ENCODE measurements at regions not wholly inside any gene's neighbourhood (a gene's known extent, or its start where the extent isn't known, plus 50 kb on each side); places are given as distances from the start of the nearest gene placed in this dataset.

DNA sequence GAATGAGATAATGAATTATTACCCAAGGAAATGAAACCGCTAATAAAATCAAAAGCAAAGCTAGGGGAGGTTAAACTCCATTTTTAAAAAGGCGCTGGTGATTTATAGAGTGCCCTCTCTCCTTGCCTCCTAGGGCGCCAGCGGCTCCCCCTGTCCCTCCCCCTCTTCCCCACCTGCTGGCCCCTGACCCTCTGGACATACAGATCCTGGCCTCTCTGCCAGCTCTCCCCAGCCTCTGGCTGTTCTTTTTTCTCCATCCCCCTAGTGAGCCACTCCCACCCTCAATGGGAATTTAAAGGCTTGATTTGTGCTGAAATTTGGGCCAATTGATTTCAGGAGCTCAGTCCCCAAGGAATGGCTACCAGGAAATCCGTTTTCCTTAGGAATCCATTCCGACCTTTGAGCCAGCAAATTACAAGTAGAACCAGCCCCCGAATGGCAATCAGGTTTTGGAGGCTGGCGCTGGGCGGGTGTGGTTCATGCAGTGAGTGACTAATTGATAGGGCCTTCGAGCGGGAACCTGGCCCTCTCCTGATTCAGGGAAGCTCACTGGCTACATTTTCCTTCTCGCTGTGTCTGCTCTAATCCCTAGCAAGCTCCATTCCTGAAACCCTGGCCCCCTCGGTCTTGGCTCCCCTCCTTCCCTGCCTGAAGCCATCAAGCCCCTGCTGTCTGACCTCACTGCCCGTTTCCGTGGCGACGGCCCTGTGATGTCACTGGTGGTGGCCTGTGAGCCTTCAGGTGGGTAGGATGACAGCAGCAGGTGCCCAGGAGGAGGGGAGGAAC is 141.9 kb upstream of the SDK2 start:
- FAIRE-seq, result no peak

DNA sequence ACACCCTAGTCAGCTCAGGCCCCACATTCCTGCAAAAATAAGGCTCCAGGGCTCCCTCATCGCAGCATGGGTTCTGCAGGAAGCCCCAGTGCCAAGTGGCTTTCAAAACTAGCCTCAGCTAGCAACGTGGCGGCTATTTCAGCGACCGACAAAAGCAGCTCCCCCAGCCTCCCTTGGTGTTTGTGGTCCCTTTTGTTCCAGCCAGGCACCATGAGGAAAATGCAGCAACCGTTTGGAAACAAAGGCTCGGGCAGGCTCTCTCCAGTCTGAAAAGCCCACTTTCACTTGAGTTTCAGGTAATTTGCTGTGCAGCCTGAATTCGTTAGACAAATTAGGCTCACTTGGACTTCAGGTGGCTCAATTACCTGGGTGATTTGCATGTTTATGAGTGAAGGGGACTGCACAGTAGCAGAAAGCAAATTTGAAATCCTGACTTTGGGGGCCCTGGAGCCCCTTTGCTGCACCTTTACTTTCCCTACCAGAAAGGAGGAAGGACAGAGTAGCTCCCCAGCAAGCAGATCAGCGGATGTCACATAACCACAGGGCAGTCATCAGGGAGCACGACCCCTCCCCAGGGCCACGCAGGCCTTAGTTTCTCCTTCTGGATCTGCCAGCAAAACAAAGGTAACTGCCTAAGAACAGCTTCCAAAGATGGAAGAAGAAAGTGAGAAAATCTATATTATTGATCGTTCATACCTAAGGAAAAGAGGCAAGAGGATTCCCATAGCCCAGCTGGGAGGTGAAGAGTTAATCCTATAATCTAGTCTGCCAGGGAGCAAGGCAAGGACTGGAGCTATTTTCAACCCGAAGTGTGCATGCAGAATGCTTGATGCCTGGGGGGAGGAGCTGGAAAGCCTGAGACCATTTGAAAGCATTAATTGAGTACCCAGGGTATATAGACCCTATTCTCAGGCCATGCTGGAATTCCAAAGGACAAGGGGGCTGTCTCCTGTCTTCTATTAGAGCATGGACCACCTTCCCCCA is 143.1 kb upstream of the SDK2 start:
- no peak for FAIRE-seq

DNA sequence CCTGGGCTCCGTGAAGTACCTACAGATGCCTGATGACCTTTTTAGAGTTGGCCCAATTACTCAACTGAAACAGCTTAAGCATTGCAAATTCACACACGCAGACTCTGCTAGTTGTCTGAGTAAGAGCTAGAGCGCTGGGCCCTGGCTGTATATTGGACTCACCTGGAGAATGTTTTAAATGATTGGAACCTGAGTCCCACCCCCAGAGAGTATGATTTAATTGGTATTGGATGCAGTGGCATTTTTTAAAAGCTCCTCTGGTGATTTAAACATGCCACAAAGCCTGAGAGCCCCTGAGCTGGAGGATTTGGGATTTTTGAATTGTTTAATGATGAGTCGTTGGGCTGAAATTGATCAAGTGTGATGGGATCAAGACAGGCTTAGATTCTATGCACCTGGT is 143.9 kb upstream of the SDK2 start:
- FAIRE-seq, result no peak

DNA sequence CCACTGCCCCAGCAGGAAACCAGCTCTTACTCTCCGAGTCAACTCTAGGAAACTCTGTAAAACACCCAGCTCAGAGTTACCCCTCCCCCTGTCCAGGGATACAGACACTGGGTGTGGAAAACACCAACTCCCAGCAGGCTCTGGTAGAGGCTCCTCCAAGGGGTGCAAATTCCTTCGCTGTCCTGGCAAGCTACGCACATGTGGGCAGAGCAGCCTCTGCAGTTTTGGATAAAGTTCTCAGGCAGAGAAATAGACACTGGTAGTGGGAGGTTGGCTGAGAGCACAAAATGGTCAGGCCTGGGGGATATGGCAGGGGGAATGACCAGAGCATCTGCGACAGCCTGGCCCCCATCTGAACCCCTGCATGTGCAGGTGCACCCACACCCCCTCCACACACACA is 146.9 kb upstream of the SDK2 start:
- no peak for FAIRE-seq

DNA sequence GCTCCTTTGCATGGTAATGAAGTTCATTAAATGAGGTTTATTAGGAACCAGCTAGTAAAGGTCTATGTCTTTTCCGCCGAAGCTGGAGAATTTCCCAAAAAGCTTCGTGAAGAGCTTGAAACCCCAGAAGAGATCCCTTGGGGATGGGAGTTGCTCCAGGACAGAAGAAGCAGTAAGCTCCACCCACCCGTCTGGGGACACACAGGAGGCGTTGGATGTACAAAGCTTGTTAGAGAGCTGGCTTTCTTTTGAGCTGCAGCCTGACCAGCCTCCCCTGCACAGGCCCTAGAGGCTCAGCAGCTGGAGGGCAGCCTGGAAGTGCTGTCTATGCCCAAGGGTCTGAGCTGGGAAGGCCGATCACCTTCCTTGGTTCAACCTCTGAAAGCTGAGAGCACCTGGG is 147.4 kb upstream of the SDK2 start:
- FAIRE-seq, result no peak

DNA sequence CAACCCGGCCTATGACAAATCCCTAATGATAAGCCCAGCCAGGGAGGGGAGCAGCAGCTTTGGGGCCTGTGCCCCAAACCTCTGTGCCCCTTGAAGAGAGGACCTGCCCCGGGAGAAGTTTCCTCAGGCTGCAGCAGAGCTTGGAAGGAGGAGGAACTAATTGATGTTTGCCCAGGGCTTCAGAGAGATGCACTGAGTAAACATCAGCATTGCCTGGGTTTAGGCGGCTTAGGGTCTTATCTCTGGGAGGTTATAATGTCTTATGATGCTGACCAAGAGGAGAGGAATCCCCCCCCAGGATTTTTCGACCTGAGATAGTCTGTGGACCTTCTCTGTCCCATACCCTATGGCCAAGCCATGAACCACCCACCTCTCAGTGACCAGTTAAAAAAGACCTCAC is 148.7 kb upstream of the SDK2 start:
- no peak for FAIRE-seq

DNA sequence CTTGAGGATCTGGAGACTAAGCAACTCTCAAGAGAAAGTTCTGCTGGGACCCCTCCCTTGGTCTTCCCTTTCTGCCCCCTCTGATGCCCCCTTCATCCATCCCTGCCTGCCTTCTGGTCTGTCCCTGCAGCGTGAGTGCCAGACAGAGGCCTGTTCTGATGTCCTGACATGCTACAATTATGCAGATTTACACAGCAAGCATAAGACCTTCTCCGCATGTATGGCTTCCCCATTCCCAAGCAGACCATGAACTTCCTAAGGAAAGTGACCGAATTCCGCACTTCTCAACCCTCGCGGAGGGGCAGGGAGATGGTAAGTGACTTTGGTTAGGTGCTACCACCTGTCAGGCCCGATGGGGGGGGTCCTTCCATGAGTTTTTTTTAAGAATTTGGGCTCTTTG is 150.1 kb upstream of the SDK2 start:
- no peak for FAIRE-seq

DNA sequence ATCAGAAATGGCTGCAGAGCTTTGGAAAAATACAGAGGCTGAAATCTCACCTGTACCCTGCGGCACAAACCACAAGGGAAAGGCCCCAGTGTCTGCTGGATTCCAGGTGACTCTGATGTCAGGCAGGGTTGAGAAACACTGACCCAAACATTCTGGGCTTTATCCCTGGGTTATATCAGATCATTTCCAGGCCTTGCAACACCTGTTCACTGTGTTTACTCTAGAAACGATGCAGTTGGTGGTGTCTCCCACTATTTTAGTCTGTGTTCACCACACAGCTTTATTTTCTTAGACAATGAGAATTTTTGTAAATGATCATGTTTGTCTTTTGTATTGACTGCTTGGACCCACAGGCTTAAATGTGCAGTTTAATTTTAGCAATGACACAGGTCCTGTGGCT is 151.5 kb upstream of the SDK2 start:
- FAIRE-seq, result peak; percentile 79

DNA sequence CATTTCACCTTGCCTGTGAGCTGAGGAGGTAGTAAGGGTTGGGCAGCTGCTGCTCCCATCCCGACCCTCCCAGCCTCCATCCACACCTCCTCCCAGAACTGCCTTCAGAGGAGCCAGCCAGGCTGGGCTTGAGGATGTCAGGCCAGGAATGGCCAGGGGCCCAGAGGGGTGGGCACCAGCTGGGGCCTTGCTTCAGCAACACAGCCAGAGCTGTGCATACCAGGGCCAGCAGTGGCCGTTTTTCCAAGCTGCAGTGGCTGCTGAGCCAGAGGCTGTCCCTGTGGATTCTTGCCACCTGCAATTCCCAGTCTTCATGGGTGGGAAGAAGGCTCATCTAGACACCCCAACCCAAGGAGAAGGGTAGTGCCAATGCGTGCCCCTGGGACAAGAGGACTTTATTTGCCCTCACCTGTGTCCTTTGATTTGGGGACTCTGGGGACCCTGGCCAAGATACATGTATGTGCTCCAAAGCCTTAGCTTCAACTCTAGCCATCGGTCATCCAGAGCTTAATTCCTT is 153.4 kb upstream of the SDK2 start:
- FAIRE-seq, result no peak

DNA sequence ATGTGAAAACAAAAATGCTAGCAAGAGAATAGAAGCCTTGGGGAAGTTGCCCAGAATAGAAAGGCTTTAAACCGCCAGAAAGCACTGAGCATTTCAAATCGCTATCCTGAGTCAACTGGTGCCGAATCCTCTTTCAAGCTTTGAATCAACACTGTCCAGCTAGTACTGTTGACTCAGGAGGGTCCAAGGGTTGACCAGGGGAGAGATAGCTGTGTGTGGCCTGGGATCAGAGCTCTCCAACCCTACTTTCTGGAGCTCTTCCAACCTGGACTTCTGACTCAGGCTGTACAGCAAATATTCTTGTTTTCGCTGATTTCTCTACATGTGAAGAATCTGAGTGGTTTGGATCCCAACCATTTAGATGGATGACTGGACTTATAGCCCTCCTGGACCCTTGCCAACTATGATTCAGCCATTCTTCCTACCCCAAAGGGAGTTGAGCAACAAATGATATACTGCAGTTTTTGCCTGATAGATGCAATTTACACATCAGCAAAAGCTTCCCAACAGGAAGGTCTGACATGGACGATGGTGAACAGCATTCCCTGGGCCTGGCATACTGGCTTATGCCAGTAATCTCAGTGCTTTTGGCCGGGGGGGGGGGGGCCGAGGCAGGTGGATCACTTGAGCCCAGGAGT is 154.0 kb upstream of the SDK2 start:
- peak; percentile 97 for FAIRE-seq

DNA sequence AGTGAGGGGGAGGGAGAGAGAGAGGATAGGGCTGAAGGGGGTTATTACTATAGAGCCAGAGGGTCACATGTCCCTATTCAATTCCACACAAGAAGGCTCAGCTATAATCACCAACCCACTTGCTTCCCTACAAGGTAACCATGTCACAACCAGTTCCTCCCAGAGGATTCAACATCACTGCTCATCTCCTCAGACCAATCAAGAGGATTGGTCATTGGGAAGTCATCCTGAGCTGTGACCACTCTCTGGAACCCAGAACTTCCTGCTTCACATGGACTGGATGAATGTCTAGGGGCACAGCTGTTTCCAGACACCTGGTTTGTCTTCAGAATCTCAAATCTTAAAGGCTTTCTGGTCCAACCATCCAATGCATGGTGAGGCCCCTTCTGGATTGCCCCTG is 154.9 kb upstream of the SDK2 start:
- FAIRE-seq, result no peak

DNA sequence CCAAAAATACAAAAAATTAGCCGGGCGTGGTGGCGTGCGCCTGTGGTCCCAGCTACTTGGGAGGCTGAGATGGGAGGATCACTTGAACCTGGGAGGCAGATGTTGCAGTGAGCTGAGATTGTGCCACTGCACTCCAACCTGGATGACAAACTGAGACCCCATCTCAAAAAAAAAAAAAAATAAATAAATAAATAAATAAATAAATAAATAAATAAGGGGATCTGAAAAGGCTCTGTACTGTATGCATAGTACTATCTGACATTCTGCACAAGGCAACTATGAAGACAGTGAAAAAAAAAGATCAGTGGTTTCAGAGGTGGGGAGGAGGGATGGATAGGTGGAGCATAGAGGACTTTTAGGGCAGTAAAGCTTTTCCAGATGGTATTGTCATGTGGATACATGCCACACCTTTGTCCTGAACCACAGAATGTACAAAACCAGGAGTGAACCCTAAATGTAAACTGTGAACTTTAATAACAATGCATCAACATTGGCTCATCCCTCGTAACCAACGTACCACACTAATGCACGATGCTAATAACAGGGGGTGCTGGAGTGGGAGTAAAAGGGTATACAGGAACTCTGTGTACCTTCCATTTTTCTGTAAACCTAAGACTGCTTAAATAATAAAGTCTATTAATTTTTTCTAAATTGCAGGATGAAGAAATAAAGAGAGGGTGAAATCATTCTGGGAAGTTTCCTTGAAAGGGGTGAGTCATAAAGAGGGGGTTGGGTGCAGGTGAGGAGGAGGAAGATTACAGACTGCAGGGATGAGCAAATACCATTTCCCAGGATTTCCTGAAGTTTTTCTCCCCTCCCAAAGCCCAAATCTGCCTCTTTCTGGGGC is 155.8 kb upstream of the SDK2 start:
- no peak for FAIRE-seq

DNA sequence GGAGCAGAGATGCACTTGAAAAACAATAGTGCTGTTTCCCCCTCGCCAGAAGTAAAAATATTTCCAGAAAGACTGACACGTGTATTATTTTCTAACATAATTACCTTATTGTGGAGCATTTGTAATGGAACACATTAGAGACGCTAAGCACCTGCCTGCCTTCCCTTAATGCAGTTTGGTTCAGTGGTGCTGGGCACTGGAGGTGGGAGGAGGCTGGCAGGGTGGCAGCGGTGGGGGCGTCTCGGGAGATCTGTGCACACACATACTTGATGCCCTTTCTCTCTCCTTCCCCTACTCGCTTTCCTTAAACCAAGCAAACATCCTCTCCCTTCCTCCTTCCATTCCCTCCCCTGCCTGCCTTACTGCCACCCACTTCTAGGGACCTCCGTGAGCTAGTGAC is 156.6 kb upstream of the SDK2 start:
- no peak for FAIRE-seq

DNA sequence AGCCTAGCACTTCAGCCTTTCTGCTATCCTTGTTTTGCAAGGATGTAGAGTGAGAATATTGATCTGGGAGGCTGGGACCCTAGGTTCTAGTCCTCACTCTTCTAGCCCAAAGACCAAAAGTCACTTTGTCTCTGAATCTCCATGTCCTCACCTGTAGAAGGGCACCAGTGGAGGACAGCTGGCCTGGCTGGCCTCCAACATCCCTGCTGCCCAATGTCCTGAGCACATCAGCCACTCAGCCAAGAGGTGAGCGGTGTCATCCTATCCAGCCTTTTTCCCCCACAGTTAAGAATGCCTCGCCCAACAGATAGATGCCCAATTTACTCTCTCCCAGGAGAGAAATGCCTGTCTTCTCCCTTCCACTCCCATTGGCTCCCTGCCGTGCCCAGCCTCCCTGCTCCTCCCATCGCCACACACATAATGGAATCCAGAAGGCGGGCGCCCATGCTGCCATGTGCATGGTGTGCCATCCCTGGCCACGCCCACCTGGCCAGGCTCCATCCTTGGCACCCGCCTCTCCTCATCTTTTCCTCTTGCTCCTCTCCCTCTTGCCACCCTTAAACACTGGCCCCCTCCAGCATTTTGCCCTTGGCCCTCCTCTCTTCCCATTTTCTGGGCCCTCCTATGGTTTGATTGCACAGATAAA is 157.3 kb upstream of the SDK2 start:
- no peak for FAIRE-seq

DNA sequence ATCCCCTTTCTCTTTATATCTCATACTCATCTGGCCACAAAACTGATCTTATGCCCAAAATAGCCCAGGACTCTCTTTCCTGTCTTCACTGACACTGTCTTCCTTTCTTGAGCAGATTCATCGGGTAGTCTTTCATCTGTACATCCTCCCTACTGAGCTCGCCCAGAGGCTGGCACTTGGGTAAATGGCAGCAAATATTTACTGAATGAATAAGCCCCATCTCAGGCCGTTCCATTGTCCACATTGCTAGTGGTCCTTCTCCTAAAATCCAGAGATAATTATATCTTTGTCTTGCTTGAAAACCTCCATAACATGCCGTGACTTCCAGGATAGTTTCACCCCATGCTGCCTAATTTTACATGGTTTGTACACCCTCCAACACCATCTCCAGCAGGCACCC is 158.1 kb upstream of the SDK2 start:
- FAIRE-seq, result no peak

DNA sequence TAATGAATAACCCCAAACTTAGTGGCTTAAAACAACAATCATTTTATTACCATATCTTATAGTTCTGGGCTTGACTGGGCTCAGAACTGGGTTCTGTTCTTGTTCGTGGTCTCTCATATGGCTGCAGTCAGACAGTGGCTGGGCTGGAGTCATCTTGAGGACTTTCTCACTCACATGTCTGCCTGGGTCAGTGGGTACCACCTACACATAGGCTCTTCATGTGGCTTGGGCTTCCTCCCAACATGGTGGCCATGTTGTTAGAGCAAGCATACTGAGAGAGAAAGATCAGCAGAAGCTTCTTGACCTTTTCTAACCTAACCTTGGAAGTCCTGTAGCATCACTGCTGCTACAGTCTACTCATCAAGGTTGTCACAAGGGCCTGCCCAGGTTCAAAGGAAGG is 158.6 kb upstream of the SDK2 start:
- no peak for FAIRE-seq

DNA sequence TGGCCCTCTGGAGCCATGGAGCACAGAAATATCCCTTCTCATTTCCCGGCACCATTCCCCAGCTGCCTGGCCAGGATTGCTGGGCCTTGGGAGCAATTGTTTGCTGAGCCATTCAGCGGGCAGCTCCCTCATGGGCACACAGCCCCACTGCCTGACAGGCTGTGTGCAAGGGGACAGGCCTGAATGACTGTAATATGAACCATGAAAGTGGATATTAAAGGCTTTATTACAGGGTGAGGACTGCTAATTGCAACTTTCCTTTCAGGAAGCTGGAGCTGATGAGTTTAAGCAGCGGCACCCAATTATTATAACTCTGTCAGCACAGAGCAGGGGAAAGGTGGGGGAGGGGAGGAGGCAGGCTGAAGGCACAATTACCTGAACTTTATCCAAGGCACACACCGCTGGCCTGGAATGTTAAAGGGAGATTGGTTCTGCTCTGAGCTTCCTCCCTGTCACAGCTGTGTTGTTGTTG is 159.8 kb upstream of the SDK2 start:
- no peak for FAIRE-seq

DNA sequence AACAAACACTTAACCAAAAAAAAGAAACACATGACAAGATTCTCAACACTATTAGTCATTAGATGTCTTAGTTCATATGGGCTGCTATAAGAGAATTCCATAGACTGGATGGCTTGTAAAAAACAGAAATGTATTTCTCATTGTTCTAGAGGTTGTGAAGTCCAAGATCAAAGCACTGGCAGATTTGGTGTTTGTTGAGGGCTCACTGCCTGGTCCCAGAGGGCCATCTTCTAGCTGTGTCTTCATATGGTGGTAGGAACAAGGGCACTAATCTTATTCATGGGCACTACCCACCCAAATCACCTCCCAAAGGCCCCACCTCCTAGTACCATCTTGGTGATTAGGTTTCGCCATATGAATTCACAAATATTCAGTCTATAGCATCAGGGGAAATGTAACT is 162.5 kb upstream of the SDK2 start:
- no peak for FAIRE-seq

DNA sequence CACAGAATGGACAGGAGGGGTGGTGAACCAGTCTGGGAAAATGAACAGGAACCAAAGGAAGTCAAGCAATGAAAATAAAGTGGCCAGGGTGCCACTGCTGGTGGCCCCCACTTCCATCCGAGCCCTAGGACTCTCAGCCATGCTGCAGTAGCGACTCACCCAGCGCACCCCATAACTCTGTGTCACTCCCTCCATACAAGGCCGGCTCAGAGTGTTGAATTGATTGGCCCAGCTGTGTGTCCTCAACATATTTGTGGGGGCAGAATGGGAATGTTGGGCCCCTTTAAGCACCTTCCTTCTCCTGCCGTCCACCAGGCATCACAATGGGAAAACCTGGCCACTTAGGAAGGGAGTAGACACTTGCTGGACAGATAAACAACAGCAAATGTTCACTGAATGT is 169.0 kb upstream of the SDK2 start:
- FAIRE-seq, result no peak

DNA sequence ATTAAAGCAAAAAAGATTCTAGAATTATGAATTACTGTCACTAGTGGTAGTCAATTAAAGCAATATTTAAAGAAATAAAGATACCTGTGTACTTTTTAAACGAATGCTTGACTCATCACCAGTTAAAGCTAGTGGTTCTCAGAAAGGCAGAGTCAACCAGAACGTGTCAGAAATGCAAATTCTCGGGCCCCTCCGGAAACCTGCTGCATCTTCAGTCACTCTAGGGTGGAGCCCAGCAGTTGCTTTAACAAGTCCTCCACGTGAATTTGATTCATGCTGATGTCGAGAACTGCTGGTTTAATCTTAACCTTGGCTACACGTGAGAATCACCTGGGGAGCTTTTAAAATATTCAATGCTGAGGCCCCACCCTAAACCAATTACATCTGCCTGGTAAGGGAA is 169.8 kb upstream of the SDK2 start:
- no peak for FAIRE-seq

DNA sequence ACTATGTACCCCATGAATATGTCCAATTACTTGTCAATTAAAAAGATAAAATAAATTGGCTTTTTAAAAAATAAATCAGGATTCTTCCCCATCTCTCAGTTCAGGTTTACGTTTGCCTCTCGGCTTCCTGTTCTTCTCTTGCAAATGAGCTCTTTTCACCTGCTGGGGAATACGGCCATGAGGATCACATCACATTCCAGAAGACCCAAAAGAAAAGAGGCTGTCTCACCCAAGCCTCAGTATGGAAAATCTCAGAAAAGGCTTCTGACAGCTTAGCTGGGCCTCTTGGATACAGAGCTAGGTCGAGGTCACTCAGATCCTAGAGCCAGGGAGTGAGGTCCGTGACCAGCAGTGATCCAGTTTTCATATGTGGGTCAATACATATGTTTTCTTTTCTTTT is 171.2 kb upstream of the SDK2 start:
- FAIRE-seq, result no peak

Measured in islet of Langerhans (tissue), 1 donor.